IPS-NIHi7 (cell line): ENCODE measurements at regions not wholly inside any gene's neighbourhood (a gene's known extent, or its start where the extent isn't known, plus 50 kb on each side); places are given as distances from the start of the nearest gene placed in this dataset.

ENCODE experiments used
- DNase-seq: peaks from one replicate; pipeline ENCODE4 v3.0.0; 2012; ENCODE audit warnings: mixed read lengths; ENCODE audit errors: extremely low spot score

DNA sequence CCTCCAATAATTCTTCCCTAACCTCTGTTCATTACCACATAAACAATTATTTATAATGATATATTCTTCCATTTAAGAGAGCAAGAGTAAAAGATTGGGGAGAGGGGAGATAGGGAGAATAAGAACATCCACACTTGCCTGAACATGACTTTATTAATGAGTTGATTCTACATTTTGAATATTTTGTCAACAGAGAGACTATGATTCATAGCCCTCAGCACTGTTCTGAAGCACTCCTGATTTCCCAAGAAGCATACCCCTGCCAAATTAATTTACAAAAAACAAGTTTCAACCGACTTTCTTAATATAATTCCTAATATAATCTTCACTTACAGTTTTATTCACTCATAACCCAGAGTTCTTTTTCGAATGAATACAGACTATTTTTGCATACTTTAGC lies 828.8 kb downstream of the ROBO2 start:
- DNase-seq = no peak

DNA sequence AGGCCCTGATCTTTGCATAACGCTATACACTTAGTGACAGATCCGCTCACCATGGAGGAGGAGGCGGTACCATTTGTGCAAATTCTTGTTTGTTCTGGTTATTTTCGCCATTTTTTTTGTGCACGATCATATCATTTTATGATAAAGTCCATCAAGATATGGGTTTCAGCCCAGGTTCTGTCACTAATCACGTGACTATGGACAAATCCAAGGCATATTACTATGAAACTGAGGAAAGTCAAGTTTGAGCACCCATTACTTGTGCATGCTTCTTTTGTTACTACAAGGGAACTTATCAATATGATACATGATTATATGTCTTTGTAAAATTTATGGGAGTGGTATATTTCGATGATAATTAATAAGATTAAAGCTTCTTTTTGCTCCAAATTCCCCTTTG lies 829.5 kb downstream of the ROBO2 start:
- DNase-seq = no peak

DNA sequence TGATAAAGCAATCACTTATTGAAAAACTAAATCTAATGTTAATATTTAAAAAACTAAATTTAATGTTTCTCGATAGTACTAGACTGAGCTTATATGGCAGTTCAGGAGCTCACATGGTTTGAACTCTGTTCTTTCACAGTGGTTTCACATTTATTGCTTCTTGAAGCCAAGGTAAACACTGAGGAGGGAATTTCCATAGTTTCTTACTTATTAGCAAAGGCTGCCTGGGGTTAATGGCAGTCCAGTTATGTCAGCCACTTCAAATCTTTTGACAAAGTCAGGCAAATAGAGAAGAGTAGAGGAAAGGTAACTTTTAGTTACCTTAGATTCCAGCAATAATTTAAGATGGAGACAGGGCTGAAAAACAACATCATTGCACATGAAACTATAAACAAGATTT lies 831.5 kb downstream of the ROBO2 start:
- no peak for DNase-seq

DNA sequence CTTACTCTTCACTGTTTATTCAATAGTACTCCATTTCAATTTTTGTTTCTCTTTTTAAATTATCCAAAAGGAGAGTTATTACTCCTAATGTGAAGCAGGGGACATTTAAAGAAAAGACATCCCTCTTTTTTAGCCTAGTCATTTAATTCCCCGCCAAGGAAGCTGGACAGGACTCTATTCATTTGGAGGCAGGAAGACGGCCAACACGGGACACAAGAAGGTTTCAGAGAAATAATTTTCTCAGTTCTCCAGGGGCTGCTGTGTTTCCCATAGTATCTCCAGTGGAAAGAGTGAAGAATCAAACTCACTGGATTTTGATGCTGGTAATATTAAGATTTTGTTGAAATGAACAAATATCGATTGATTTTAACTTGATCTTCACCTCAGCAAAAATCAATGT lies 833.7 kb downstream of the ROBO2 start:
- DNase-seq = no peak

DNA sequence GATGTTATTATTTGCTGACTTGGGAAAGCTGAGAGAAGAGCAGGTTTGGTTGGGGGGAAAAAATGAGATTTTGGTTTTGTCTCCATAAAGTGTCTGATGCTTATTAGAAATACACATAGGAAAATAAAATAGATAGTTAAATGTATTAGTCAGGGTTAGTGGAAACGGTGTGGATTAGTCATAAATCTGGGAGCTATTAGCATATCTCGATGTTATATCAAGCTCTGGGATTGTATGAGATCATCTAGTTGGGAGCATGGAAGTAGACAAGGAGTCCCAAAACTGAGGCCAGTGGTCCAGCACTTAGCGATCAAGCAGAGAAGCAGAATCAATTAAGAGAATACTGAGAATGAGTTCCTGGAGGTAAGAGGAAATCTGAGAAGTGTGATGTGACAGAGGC lies 845.5 kb downstream of the ROBO2 start:
- no peak for DNase-seq

DNA sequence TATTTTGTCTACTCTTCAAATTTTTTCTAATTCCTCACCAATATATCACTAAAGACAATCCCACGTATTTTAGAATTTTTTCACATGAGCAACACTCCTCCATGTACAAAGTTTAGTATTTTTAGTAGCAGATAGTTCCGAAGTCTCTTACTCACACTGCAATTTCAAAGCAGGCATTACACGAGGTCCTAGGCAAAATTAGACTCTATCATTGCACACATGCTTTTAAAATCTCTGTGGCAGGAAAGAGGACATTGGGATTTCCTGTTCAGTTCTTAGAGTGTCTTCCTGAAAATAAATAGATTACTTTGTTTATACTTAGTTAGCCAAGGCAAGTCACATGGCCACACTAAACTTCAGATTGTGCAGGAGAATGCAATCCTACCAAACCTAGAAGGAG lies 847.7 kb downstream of the ROBO2 start:
- no peak for DNase-seq

DNA sequence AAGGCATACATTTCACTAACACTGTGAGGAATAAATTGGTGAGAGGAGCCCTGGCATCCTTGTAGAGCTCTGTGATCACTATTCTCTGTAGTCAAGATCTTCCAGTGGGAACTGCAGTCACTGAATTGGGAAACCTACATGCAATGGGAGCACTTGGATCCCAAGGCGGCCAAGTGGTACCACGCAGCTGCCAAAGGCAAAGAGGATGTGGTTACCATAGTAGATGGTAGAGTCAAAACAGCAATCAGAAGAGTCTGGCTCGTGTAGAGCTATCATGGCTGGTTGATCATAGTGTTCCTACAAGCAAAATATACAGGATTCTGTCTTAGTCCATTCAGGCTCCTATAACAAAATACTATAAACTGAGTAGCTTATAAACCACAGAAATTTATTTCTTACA lies 849.7 kb downstream of the ROBO2 start:
- DNase-seq = no peak

DNA sequence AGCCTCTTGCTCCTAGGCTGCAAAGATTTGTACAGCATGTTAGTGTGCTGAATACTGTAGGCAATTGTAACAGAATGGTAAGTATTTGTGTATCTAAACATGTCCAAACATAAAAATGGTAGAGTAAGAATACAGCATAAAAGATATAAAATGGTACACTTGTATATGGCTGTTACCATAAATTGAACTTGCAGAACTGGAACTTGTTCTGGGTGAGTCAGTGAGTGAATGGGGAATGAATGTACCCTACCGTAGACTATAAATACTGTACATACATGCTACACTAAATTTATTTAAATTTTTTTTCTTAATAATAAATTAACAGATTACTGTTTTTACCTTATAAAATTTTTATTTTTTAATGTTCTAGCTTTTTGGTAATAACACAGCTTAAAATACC lies 858.7 kb downstream of the ROBO2 start:
- DNase-seq = no peak

DNA sequence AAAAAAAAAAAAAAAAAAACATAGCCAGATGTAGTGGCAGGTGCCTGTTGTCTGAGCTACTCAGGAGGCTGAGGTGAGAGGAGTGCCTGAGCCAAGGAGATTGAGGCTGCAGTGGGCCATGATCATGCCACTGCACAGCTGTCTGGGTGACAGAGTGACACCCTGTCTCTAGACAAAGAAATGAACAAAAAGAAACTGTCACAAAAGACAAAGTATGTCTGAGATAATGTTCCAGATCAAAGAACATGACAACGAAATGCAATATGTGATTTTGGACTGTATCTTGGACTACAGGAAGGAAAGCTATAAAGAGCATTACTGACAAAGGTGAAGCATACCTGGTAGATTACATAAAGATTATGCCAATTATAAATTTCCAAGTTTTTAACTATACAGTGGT lies 862.8 kb downstream of the ROBO2 start:
- DNase-seq = no peak

DNA sequence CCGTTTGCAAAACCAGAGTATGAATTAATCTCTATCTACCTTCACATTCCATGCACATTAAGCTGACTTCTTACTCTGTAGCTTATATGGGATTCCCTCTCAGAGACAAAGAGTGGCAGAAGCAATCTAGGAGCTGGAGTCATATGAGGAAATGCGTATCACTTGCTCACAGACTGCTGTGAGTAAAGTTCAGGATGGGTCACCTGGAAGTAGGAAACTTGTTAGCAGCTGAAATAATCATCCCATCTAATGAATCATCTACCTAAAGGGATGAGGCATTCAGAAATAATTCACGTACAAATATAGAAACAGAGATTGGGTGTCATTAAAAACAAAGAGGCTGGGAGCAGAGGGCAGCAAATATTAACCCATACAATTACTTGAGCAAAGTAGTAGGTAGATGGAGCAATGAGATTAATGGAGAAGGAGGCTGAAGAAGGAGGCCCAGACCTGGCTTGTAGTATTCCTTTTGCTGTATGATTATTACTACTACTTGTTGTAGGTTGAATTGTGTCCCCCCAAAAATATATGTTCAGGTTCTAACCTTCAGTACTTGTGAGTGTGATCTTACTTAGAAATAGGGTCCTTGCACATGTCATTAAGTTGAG lies 866.3 kb downstream of the ROBO2 start:
- no peak for DNase-seq

DNA sequence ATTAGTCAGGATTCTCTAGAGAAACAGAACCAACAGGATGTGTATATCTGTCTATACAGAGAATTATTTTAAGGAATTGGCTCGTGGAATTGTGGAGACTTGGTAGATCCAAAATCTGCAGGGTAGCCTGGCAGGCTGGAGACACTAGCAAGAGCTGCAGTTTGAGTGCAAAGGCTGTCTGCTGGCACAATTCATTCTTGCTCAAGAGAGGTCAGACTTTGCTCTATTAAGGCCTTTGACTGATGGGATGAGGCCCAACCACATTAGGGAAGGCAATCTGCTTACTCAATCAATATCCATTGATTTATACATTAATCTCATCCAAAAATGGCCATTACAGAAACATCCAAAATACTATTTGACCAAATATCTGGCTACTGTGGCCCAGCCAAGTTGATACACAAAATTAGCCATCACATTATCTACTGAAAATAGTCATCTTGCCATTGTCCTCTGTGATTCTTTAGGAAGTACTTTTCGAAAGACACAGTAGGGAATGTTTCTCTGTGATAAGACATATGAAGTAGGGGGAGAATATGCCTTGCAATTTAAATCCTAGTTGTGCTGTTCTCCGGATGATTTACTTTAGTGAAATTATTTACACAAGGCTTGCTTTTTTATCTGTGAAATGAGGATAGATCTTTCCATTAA lies 873.8 kb downstream of the ROBO2 start:
- DNase-seq = no peak

DNA sequence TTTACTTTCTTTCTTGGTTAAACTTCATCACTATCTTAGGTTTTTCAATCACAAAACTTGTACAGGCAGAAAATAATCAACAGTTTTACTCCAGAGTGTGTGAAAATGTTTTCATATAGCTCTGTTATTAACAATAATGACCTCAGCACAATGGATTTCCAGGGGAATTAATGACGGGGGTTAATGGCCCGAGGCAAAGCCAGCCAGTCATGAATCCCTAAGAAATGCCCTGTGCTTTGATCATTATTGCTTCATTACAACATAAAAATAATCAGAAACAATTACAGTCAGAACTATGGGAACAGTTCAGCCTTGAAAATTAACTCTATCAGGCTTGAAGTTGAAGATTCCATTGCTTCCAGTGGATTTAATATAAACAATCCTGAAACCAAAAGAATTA lies 875.4 kb downstream of the ROBO2 start:
- DNase-seq = no peak

DNA sequence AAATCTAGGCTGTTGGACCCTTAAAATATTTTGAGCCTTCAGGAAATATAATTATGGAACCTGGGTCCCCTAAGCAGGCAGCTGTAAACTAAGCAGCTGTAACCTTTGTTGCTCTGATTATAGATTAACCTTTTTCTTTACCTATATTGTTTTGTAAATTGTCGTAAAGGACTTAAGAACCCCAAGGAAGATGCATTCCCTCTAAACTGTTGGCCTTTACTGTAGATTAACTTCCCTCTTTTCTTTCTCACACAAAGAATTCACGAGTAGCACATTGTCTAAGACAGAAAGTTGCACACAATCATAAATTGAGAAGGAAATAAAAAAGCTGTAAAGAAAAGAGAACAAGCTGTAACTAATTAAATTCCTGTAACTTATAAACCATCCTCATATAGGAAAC lies 877.3 kb downstream of the ROBO2 start:
- DNase-seq = no peak

DNA sequence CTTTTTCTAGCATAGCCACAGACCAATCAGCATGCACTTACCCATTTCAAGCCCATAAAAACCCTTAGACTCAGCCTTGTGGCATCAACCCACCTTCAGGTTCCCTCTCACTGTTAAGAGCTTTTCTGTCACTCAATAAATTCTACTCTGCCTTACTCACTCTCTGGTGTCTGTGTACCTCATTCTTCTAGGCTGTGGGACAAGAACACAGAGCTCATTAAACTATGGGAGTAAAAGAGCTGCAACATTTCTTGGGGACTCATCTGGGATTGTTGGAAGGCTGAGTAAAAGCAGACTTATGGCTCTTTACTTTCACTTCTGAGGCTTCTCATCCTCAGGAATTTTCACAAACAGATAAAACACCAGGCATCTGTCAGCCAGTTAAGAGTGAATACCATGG lies 879.3 kb downstream of the ROBO2 start:
- DNase-seq = no peak

DNA sequence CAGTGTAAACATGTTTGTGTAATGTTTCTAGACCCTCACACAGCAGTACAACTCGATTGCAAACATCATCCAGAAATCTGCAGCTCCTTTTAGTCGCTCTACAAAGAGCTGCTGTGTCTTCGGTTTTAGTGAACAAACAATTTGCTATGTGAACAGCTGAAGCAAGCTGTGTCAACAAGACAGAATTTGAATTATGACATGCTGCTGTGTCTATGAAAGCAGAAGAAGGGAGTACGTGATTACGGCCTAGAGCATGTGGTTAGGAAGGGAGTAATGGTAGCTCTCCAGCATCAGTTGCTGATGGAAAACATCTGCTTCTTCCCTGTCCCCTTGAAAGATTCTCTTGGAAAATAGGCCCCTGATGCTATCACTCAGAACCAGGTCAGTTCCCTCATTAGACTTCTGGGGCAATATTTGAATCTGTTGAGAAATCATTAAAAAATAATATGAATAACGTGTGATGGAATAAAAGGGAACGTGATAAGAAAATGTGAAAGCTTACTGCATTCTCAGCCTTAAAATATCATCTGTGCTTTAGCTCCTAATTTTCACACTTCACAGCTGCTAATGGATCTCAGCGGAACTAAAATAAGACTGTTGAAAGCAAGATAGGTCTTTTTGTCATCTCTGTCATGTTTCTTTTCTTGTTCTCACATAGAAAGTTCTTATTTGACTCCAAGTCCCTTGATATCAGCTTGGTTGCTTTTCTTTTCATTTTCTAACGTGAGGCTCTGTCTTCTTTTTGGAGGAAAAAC lies 891.5 kb downstream of the ROBO2 start:
- DNase-seq = no peak

DNA sequence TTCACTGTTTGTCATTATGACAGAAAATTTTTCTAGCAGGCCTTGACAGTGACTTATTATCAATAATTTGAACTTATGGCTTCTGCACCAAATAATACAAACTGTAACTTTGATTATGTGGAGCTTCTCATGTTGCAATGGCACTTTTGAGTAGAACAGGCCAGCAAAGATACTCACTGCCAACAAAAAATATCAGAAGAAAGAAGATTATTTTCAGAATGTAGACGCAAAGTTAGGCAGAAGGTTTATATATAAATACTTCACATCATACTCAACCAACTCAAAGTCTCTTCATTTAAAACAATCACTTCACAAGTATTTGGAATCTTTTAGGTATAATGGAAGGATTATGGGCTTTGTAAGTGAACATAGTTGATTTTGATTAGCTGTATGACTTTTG lies 893.0 kb downstream of the ROBO2 start:
- no peak for DNase-seq

DNA sequence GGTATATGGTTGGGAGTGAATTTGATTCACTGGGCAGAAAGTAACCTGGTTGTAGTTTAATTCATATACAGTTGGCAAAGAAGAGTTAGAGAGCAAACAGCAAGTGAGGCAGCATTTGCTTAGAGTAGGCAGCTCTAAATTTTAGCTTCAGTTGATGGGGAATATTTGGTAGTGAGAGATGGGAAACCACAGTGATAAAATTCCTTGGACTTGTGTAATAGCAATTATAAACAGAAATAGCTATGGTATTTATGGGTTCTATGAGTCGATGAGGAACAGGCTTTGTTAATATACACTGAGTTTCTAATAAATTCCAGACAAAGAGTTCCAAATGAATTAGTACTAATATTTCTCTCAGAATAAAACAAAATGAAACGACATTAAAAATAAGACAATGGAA lies 894.0 kb downstream of the ROBO2 start:
- DNase-seq = no peak

DNA sequence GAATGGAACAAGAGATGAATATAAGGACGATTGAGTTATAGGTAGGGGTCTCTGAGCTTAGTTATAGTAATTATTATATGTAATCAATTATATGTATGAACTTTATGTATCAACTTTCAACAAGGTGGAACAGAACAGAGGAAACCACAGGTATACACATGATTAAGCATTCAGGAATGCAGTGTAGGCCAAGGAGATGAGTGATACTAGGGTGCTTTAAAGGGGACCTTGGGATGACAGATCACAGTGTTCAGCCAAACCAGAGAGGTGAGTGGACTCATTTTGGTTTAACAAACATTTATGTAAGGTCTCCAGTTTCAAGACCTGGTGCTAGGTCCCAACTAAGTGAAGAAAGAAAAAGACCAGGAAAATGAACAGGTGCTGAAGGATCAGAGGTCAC lies 895.5 kb downstream of the ROBO2 start:
- DNase-seq = no peak

DNA sequence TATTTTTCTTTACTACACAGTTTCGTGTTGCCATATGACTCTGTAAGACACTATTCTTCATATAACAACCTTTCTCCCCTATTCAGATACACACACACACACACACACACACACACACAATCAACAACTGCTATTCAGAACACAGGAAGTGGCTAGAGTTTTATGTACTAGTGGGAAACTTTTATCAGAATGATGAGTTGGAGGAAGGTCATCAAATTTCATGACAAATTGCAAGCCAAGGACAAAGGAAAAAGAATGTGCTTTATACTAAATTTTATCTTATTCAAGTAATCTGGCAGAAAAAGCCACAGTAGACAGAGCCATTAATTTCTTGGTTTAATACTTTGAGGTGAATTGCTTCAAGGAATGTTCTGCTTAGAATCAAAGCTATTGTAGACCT lies 899.8 kb downstream of the ROBO2 start:
- DNase-seq = no peak

DNA sequence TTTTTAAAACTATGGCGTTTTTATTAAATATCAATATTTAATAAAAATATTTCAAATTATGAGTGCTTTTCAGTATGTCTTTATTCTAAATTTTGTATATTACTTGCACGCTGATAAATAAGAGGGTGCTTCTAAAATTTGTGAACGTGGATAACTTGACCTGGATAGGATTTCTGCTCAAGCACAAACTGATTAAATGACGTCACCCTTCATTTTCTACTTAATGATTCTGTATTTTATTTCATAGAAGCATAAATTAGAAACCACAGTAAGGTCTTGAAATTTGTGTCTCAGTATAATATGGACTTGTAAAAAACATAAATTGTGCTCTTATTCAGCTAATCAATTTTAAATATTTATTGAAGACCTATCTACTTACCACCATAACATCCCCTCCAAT lies 903.7 kb downstream of the ROBO2 start:
- DNase-seq = no peak

DNA sequence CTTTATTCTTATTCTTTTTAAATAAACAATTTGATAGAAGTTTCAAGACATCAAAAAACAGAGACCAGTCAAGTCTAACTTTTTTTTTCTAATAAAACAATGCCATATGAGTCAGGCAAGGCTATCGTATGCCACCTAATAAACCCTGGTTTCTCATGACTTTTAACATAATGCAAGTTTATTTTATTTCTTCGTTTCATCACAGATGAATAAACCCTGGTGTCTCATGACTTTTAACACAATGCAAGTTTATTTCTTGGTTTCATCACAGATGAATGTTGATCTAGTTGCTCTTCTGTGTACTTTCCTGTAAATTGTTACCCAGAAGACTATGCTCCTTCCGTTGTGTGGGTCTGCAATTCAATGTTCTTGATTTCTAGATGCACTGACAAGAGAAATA lies 905.4 kb downstream of the ROBO2 start:
- DNase-seq = no peak

DNA sequence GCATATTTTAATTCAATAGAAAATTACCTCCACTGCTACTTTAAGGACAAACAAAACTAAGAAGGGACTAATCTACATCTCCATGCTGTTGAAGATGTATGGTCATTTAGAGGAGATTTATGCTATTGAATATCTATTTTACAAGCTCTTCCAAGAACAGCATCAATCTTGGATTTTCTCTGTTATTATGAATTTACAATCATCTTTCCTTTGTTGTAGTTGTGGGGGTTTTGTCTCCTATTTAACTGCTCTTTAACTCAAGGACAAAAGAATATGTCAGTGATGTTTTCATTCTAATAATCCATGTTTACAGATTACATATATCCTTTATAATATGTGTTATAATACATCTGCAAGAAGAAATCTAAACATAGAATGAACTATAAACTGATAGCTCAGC lies 907.8 kb downstream of the ROBO2 start:
- no peak for DNase-seq

DNA sequence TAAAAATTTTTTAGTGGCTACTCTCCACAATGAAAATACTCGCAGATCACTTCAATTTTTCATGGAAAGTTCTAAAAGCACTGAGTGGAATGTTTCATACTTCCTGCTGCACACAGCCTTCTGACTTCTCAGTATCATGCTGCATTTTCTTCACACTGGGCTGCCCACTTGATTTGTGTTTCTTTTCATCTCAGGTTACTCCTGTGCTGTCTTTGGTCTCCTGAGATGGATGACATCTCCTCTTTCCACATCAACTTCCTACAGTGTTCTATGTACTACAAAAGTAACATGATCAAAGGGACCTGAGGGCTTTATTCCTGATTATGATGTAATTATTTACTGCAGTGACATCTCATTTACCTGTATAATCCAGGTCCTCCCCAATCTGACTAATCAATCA lies 927.7 kb downstream of the ROBO2 start:
- no peak for DNase-seq
